ENCODE measurements at regions not wholly inside any gene's neighbourhood (a gene's known extent, or its start where the extent isn't known, plus 50 kb on each side); places are given as distances from the start of the nearest gene placed in this dataset.

DNA sequence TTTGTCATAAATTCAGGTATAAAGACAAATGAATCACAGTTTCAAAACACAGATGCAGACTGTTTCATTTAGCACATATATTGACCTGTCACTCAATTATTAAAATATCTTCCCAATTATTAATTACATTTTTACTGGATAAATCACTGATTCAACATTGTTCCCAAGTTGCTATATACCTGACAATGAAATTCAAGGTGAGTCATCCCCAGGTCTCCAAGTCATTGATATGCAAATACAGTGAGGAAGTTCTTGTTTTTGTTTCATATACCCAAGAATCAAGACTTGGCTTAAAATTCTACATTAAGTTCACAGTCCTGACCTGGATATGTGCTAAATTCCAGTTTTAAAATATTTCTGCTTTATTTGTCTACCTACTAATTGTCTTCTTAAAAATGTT, 599.3 kb upstream of the PSMD7 start:
- TF ChIP-seq, protein P1, sequence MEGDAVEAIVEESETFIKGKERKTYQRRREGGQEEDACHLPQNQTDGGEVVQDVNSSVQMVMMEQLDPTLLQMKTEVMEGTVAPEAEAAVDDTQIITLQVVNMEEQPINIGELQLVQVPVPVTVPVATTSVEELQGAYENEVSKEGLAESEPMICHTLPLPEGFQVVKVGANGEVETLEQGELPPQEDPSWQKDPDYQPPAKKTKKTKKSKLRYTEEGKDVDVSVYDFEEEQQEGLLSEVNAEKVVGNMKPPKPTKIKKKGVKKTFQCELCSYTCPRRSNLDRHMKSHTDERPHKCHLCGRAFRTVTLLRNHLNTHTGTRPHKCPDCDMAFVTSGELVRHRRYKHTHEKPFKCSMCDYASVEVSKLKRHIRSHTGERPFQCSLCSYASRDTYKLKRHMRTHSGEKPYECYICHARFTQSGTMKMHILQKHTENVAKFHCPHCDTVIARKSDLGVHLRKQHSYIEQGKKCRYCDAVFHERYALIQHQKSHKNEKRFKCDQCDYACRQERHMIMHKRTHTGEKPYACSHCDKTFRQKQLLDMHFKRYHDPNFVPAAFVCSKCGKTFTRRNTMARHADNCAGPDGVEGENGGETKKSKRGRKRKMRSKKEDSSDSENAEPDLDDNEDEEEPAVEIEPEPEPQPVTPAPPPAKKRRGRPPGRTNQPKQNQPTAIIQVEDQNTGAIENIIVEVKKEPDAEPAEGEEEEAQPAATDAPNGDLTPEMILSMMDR (IDR thresholded peaks at IDR 0.05; ENCODE audit: extremely low read depth, insufficient read depth, missing control alignments), result no peak
- in situ Hi-C loops (cut with MboI; ENCODE audit: low pct_unique_long_range_greater_than_20kb, low sequenced_read_pairs, unreplicated experiment), result no loop called here
- DNase-seq (ENCODE audit: low spot score), result no peak

DNA sequence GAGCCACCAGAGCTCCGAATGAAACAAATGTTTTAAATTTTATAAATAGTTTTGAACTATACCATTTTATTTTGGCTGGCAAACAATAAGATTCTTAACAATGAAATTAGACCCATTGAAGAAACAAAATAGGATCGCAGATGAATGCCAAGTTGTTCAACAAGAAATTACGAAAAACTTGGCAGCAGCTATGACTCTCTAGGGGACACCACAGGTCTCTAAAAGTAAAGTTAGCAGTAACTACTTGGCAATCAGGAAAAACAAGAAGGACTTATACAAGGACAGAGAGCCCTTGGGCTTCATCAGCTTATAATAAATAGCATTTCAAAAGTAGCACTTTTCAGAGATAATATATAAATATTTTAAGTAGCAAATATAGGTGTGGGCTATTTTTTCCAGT, 603.8 kb upstream of the PSMD7 start:
- TF ChIP-seq, protein P1 (IDR thresholded peaks at IDR 0.05; ENCODE audit: extremely low read depth, insufficient read depth, missing control alignments), result no peak
- no peak for DNase-seq (ENCODE audit: low spot score)
- in situ Hi-C loops (cut with MboI; ENCODE audit: low pct_unique_long_range_greater_than_20kb, low sequenced_read_pairs, unreplicated experiment), result no loop called here

DNA sequence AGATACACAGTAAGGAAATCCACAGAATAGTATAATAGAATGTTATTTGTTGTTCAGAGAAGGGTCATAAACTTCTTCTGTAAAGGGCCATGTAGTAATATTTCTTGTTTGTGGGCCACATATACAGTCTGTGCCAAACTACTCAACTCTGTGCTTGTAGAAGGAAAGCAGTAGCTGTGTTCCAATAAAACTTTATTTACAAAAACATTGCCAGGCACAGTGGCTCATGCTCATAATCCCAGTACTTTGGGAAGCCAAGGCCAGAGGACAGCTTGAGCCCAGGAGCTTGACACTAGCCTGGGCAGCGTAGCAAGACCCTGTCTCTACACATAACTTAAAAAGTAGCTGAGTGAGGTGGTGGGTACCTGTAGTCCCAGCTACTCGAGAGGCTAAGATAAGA, 612.8 kb upstream of the PSMD7 start:
- TF ChIP-seq, protein P1 (IDR thresholded peaks at IDR 0.05; ENCODE audit: extremely low read depth, insufficient read depth, missing control alignments), result no peak
- DNase-seq (ENCODE audit: low spot score), result no peak
- in situ Hi-C loops (cut with MboI; ENCODE audit: low pct_unique_long_range_greater_than_20kb, low sequenced_read_pairs, unreplicated experiment), result no loop called here

DNA sequence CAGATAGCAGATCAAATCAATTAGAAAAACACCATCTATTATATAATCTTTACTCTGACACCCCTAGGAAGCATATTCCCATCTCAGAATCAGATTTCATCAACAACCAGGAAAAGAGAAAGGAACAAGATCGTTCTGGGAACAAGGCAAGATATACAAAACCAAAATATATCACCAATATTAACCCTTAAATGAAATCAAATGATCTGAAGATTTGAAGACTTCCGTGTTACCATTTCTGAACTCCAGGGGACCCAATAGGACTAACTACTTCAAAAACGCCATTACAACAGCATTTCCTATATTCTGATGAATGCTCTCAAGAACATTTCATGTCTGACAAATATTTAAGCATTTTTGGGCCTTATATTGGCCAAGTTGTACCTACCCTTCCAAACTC, 624.2 kb upstream of the ZFHX3 start:
- TF ChIP-seq, protein P1 (IDR thresholded peaks at IDR 0.05; ENCODE audit: extremely low read depth, insufficient read depth, missing control alignments), result no peak
- in situ Hi-C loops (cut with MboI; ENCODE audit: low pct_unique_long_range_greater_than_20kb, low sequenced_read_pairs, unreplicated experiment), result no loop called here
- DNase-seq (ENCODE audit: low spot score), result no peak

DNA sequence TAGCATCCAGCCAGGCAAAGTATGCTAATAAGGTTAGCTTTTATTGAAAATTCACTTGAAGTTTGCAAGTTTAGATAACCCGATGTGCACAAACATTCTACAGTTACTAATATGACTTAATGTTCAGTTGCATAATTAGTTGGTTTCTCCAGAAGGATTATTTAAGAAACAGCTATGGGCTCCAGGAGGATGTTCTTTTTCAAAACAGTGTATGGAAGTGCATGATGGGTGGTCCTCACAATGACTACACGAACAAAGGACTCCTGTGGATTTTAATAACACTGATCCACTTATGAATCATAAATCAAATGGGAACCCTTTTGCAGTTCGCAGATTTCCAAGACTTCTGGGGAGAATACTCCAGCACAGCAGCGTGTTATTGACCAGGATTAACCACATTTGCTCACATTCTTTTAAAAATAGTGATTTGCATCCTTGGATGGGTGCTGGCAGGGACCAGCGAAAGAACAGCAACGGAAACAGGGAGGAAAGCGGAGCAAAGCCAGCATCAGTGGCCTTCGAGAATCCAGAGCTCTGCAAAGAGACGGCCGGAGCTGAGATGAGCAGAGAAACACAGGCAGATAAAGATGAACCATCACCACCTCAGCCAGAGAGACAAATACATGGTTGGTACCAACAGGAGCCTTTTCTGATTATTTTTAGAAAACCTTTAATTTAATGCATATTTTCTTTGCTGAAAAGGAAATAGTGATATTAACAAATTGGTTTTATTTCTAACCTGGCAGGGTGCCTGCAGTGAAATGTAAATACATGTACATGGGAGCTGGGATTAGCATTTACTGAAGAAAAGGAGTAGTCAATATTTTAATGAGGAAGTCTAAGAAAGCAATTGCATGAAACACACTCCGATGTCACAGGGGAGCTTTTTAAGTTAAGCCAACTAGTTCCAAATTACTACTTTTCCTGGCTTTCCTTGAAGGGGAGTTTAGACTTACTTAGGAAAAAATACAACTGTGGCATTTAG, 623.2 kb upstream of the ZFHX3 start:
- TF ChIP-seq, protein P1 (IDR thresholded peaks at IDR 0.05; ENCODE audit: extremely low read depth, insufficient read depth, missing control alignments), result no peak
- in situ Hi-C loops (cut with MboI; ENCODE audit: low pct_unique_long_range_greater_than_20kb, low sequenced_read_pairs, unreplicated experiment), result no loop called here
- DNase-seq (ENCODE audit: low spot score), result no peak

DNA sequence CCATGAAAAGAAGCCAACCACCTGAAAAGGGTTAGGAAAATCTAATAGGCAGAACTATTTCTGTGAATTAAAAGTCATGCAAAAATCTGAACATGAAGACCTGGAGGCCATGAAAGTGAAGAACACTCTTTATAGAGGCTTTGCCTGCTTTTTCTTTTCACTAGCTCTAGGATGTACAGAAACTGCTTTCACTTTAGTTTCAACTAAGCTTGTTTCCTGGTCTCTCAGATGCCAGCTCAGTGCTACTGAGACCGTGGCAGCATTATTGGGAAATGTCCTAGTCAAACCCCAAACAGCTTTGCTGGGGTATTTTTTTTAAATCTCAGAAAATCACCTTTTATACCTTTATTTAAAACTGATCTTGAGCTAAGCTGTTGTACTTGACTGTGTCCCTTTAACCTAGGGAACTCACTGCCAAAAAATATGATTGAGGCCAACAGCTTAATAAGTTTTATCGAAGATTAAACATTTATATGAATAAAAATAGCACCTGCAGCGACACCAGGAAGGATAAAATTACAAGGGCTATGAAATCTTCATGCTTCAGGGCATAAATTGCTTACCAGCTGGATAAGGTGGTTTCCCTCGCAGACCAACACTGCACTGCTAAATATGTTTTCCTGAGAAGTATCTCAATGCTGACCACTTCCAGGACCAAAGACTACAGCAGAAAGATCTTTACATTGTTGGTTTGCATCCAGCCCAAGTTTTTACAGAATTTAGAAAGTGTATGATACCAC, 621.8 kb upstream of the ZFHX3 start:
- no peak for DNase-seq (ENCODE audit: low spot score)
- TF ChIP-seq, protein P1 (IDR thresholded peaks at IDR 0.05; ENCODE audit: extremely low read depth, insufficient read depth, missing control alignments), result no peak
- in situ Hi-C loops (cut with MboI; ENCODE audit: low pct_unique_long_range_greater_than_20kb, low sequenced_read_pairs, unreplicated experiment), result no loop called here

All from GM13977 (cell line).